ENCODE measurements at regions not wholly inside any gene's neighbourhood (a gene's known extent, or its start where the extent isn't known, plus 50 kb on each side); places are given as distances from the start of the nearest gene placed in this dataset.

DNA sequence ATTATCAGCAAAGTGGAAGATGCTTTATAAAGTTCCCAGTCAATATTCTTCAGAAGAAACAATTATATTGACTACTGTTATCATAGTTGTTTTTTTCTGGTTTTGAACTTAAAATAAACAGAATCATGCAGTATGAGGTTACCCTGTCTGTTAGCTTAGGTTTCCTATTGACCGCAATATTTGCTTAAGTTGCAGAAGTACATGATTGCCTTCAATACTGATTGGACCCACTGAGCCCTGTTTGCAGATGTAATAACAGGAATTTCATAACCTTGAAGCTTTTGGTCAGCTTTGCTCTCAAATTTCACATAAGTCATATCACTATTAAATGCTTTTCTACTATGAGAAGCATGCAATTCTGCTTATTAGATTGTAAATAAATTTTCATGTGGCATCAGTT is 229.1 kb upstream of the FSTL5 start:
- Histone ChIP-seq H3K9me3 (ENCODE audit: control insufficient read depth in 4 of 4, low read length in 3 of 4) (no peaks in the 10 kb centered on the region), H3K36me3 (ENCODE audit: control insufficient read depth in 4 of 4, insufficient read depth in 3 of 4, low read depth in 1 of 4, low read length in 3 of 4) (no peaks in the 10 kb centered on the region), H3K27me3 (ENCODE audit: control insufficient read depth in 4 of 4, insufficient read depth in 4 of 4, low read length in 3 of 4) (no peaks in the 10 kb centered on the region), H3K4me3 (ENCODE audit: low read depth in 1 of 3, low read length in 3 of 3) (no peak overlapping the region), H3K27ac (ENCODE audit: low read depth in 1 of 2, low read length in 2 of 2) (no peak overlapping the region), H3K4me1 (ENCODE audit: control insufficient read depth in 4 of 4, insufficient read depth in 4 of 4, low read length in 3 of 4) (no peaks in the 10 kb centered on the region), H3K9ac (ENCODE audit: low read depth in 1 of 2, low read length in 2 of 2) (no peak overlapping the region)
- no peak for DNase-seq (ENCODE audit: low spot score)
- WGBS = 42% methylated on average over 1 of the region's 1 CpG
- TF ChIP-seq SP1 (IDR thresholded peaks at IDR 0.05) (no peak), YY1 (IDR thresholded peaks at IDR 0.05) (no peak), EGR1 (IDR thresholded peaks at IDR 0.05; ENCODE audit: low read depth in 2 of 2) (no peak), JUND (IDR thresholded peaks at IDR 0.05) (no peak), GABPA (IDR thresholded peaks at IDR 0.05 in 1 of 2, conservative IDR thresholded peaks at IDR 0.05 in 1 of 2) (no peak), FOXA2 (IDR thresholded peaks at IDR 0.05) (no peak), FOXA1 (IDR thresholded peaks at IDR 0.05) (no peak), HNF4A (conservative IDR thresholded peaks at IDR 0.05) (no peak), HNF4G (IDR thresholded peaks at IDR 0.05) (no peak), TAF1 (conservative IDR thresholded peaks at IDR 0.05) (no peak), REST (IDR thresholded peaks at IDR 0.05) (no peak)
- TF ChIP-seq, protein P1, sequence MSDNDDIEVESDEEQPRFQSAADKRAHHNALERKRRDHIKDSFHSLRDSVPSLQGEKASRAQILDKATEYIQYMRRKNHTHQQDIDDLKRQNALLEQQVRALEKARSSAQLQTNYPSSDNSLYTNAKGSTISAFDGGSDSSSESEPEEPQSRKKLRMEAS (IDR thresholded peaks at IDR 0.05) = no peak

DNA sequence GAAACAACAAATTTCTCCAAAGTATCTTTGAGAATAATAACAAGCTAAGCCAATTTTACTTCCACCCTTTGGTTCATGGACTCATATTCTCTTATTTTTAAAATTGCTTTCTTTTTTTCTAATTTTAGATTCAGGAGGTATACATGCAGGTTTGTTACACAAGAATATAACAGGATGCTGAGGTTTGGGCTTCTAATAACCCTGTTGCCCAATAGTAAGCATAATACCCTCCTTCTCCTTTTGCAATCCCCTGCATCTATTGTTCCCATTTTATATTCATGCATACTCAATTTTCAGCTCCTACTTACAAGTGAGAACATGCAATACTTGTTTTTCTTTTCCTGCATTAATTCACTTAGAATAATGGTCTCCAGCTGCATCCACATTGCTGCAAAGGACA is 202.3 kb upstream of the FSTL5 start:
- Histone ChIP-seq H3K9me3 (ENCODE audit: control insufficient read depth in 4 of 4, low read length in 3 of 4) (no peaks in the 10 kb centered on the region), H3K4me1 (ENCODE audit: control insufficient read depth in 4 of 4, insufficient read depth in 4 of 4, low read length in 3 of 4) (no peaks in the 10 kb centered on the region), H3K4me3 (ENCODE audit: low read depth in 1 of 3, low read length in 3 of 3) (no peak overlapping the region), H3K27ac (ENCODE audit: low read depth in 1 of 2, low read length in 2 of 2) (no peak overlapping the region), H3K27me3 (ENCODE audit: control insufficient read depth in 4 of 4, insufficient read depth in 4 of 4, low read length in 3 of 4) (no peaks in the 10 kb centered on the region), H3K9ac (ENCODE audit: low read depth in 1 of 2, low read length in 2 of 2) (no peak overlapping the region), H3K36me3 (ENCODE audit: control insufficient read depth in 4 of 4, insufficient read depth in 3 of 4, low read depth in 1 of 4, low read length in 3 of 4) (no peaks in the 10 kb centered on the region)
- TF ChIP-seq, protein P1 (IDR thresholded peaks at IDR 0.05) = no peak
- TF ChIP-seq HNF4G (IDR thresholded peaks at IDR 0.05) (no peak), CTCF (IDR thresholded peaks at IDR 0.05; ENCODE audit: low read depth, low read length, missing input control) (no peak), JUND (IDR thresholded peaks at IDR 0.05) (no peak), FOXA2 (IDR thresholded peaks at IDR 0.05) (no peak), NR2F2 (IDR thresholded peaks at IDR 0.05) (no peak), ZBTB33 (IDR thresholded peaks at IDR 0.05) (no peak), RXRA (IDR thresholded peaks at IDR 0.05) (no peak)
- DNase-seq (ENCODE audit: low spot score) = no peak

Measured in liver (tissue), 8 donors.